NCI-H2227 treated with DMSO at 0.1 percent for 48 hours (cell line): ENCODE measurements at regions not wholly inside any gene's neighbourhood (a gene's known extent, or its start where the extent isn't known, plus 50 kb on each side); places are given as distances from the start of the nearest gene placed in this dataset.
A peak's percentile ranks its signal among the peaks of the same experiment; 100 is the strongest.
"Not testable (repeated sequence)": the region's sequence is repeated elsewhere in the genome, so short reads cannot be mapped to it uniquely, and the experiment has no call there.

Source experiments
- DNase-seq: peaks from one replicate; lab custom pipeline; 2025; lab: John Stamatoyannopoulos, UW

- DNase-seq, result not testable (repeated sequence)
These were observed 53.6 kb upstream of the MAPK10 start for GRCh38 chr4:86413426-86413825.

- DNase-seq, result no peak
These were observed 54.8 kb upstream of the MAPK10 start for GRCh38 chr4:86414686-86415085.

- no peak for DNase-seq
These were observed 56.2 kb upstream of the MAPK10 start for GRCh38 chr4:86416081-86416480.

- DNase-seq, result no peak
These were observed 61.6 kb upstream of the MAPK10 start for GRCh38 chr4:86421461-86421860.

- DNase-seq, result no peak
These were observed 71.8 kb upstream of the MAPK10 start for GRCh38 chr4:86431543-86432116.

GRCh38 chr4:86432559-86433134 is 72.8 kb upstream of the MAPK10 start:
- no peak for DNase-seq

GRCh38 chr4:86439293-86439692 is 79.4 kb upstream of the MAPK10 start:
- DNase-seq, result no peak

- no peak for DNase-seq
These were observed 81.5 kb upstream of the MAPK10 start for GRCh38 chr4:86441175-86441936.

- DNase-seq, result no peak
These were observed 83.0 kb upstream of the MAPK10 start for GRCh38 chr4:86442881-86443280.

- DNase-seq, result no peak
These were observed 83.6 kb upstream of the MAPK10 start for GRCh38 chr4:86443495-86443894.

- no peak for DNase-seq
These were observed 87.1 kb upstream of the MAPK10 start for GRCh38 chr4:86446996-86447395.

- no peak for DNase-seq
These were observed 89.0 kb upstream of the MAPK10 start for GRCh38 chr4:86448871-86449270.

GRCh38 chr4:86449746-86450588 is 90.1 kb upstream of the MAPK10 start:
- peak; percentile 4 for DNase-seq

GRCh38 chr4:86450861-86451260 is 91.0 kb upstream of the MAPK10 start:
- no peak for DNase-seq

- peak; percentile 80 for DNase-seq
These were observed 91.9 kb upstream of the MAPK10 start for GRCh38 chr4:86451560-86452330.

- DNase-seq, result peak; percentile 80
These were observed 92.6 kb upstream of the MAPK10 start for GRCh38 chr4:86452422-86452891.

GRCh38 chr4:86452924-86453531 is 93.2 kb upstream of the MAPK10 start:
- peak; percentile 57 for DNase-seq

GRCh38 chr4:86453611-86454072 is 93.8 kb upstream of the MAPK10 start:
- DNase-seq, result peak; percentile 57

GRCh38 chr4:86461849-86462248 is 102.0 kb upstream of the MAPK10 start:
- no peak for DNase-seq

GRCh38 chr4:86472377-86473019 is 112.6 kb upstream of the MAPK10 start:
- DNase-seq, result no peak

- DNase-seq, result not testable (repeated sequence)
These were observed 116.0 kb upstream of the PTPN13 start for GRCh38 chr4:86478151-86478550.
